Liver (tissue), 2 donors: ENCODE measurements at regions not wholly inside any gene's neighbourhood (a gene's known extent, or its start where the extent isn't known, plus 50 kb on each side); places are given as distances from the start of the nearest gene placed in this dataset.
"Not testable (repeated sequence)": the region's sequence is repeated elsewhere in the genome, so short reads cannot be mapped to it uniquely, and the experiment has no call there.

Source experiments
- HNF4A ChIP-seq, 2 donors: conservative IDR thresholded peaks; 2 replicates each; pipeline ENCODE4 v1.6.1; 2016; ENCODE audit warnings: antibody characterized with exemption in 2 of 2, mild to moderate bottlenecking in 2 of 2
- RAD21 ChIP-seq, 2 donors: IDR thresholded peaks; 2 replicates each; pipeline ENCODE4 v1.6.1; 2016; ENCODE audit warnings: antibody characterized with exemption in 2 of 2, mild to moderate bottlenecking in 2 of 2
- YY1 ChIP-seq: IDR thresholded peaks from 2 replicates; pipeline ENCODE4 v1.6.1; 2016; ENCODE audit warnings: antibody characterized with exemption, mild to moderate bottlenecking
- donor health status: healthy.

DNA sequence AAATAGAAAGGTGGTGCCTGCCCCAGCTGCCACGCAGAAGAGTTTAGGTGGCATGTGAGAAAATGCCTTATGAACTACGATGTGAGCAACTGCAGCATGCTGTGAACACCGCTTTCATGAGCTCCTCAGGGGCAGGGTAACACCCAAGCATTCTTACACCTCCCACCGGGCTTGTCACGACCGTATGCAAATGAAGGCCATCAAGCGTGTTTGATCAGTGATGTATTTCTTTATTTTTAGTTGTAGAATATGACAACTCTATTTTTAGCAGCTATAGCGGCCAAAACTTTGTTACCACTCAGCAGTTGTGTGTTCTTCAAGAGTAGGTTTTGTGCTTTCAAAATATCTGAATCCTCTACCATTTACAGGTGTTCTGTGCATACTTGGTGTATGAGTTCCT is 58.1 kb upstream of the SAMD11 start:
- TF ChIP-seq YY1; HNF4A (conservative IDR thresholded peaks at IDR 0.05); RAD21 (IDR thresholded peaks at IDR 0.05): not testable (repeated sequence)
